GM12864 (cell line): ENCODE measurements at regions not wholly inside any gene's neighbourhood (a gene's known extent, or its start where the extent isn't known, plus 50 kb on each side); places are given as distances from the start of the nearest gene placed in this dataset.

Experiments
- DNase-seq: peaks from one replicate; pipeline ENCODE4 v3.0.0-alpha.2; 2011; ENCODE audit warnings: low read depth
- H3K4me3 ChIP-seq: 2 replicates; pipeline ENCODE4 v1.5.1; 2011; ENCODE audit warnings: mild to moderate bottlenecking, low read depth, low read length, control low read depth
- CTCF ChIP-seq: IDR thresholded peaks from 2 replicates; pipeline ENCODE4 v1.5.1; 2011; ENCODE audit warnings: low read depth, mild to moderate bottlenecking, moderate library complexity, low read length, control low read depth, inconsistent platforms; ENCODE audit errors: missing control alignments

DNA sequence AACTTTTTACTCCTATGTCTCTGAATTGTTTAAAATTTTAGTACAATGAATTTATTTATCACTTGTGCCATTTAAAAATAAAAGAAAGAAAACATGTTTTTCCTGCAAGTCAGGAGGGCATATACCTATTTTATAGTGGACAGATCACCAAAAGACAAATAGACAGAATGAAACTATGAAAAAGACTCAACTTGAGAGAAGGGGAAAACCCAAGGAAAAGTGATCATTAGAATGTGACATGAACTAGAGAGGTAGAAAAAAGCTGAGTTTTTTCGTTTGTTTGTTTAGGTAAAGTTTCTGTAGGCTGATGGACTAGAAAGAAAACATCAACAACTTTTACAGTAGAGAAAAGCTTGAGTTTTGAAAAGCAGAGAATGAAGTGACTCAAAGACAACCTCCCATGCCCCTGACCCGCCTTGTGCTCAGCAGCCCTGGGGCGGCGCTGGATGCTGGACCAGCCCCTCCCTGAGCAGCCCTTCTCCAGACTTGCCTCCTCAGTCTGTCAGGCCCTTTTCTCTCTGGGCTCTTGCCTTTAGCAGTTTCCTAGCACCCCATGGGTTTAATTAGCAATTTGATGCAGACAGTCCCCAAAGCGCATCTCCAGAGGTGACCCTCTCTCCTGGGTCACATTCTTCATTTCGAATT lies 95.1 kb upstream of the ARID2 start:
- H3K4me3 ChIP-seq, result no peak overlapping the region
- no peak for TF ChIP-seq CTCF
- DNase-seq, result no peak

DNA sequence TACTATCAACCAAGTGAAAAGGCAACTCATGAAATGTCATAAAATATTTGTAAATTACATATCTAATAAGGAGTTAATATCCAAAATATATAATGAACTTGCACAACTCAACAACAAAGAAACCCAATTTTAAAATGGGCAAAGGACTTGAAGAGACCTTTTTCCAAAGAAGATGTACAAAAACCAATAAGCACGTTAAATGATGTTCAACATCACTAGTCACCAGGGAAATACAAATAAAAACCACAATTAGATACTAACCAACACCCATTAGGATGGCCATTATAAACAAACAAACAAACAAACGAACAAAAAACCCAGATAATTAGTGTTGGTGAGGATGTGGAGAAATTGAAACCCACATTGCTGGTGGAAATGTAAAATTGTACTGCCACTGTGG lies 92.3 kb upstream of the ARID2 start:
- DNase-seq, result no peak
- no peak overlapping the region for H3K4me3 ChIP-seq
- TF ChIP-seq CTCF, result no peak

DNA sequence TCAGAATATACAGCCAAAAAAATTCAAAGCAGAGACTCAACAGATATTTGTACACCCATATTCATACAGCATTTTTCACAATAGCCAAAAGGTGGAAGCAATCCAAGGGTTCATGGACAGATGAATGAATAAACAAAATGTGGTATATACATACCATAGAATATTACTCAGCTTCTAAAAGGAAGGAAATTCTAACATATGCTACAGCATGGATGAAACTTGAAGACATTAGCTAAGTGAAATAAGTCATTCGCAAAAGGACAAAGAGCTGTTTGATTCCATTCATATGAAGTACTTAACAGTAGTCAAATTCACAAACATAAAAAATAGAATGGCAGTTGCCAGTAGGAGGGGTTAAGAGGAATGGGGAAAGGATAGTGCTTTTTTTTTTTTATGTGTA lies 91.8 kb upstream of the ARID2 start:
- no peak for DNase-seq
- H3K4me3 ChIP-seq, result no peak overlapping the region
- TF ChIP-seq CTCF, result no peak

DNA sequence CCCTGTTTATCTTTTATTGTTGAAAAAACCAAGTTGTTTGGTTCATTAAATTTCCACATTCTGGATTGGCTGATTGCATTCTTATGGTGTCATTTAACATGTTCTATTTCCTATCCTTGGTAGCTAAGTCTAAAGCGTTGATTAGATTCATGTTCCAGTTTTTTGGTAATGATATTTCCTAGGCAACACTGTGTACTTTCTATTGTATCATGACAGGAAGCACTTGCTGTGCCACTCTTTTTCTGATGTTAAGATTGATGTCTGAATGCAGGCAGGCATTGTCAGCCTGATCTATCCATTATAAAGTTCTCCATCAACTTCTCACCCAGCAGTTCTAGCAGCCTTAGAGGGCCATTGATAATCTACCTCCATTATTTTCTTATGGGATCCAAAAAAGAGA lies 91.1 kb upstream of the ARID2 start:
- DNase-seq, result no peak
- no peak overlapping the region for H3K4me3 ChIP-seq
- TF ChIP-seq CTCF, result no peak

- DNase-seq, result no peak
- TF ChIP-seq CTCF, result no peak
- no peak overlapping the region for H3K4me3 ChIP-seq
Measured at GRCh38 chr12:45644541-45644940, 85.0 kb upstream of the ARID2 start.

DNA sequence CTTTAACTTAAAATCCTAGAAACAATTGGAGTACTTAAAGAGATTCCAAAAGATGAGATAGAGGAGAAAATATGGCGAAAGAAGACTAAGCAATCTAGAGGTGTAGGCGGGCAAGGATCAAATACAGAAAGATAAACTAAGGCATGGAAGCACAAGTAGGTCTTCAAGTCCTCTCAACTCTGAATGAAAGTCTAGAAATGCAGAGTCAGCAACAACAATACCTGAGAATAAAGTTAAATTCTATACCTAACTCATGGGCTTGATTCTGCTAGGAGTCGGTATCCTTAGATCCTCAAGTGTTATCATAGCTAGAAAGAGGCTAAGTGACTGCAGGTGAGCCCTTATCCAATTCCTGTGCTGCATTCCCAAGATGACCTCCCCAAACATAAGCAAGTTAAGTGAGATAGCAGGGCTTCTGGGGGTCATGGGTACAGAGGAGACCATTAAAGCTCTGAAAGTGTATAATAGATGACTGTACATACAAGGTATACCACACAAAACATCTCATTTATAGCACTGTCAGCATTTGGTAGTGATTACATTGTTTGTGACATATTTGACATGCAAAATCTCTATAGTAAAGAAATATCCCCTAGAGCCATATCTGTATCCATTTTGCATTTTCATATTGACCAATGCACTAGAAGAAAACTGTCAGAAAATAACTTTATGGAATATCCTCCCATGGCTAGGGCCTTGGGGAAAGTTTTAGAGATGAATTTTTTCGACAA lies 82.5 kb upstream of the ARID2 start:
- no peak for TF ChIP-seq CTCF
- H3K4me3 ChIP-seq, result no peak overlapping the region

GRCh38 chr12:45648070-45648469 lies 81.4 kb upstream of the ARID2 start:
- H3K4me3 ChIP-seq, result no peak overlapping the region
- DNase-seq, result no peak
- no peak for TF ChIP-seq CTCF

More for the DNA sequence above, 82.5 kb upstream of the ARID2 start:
- DNase-seq, result no peak
